Activated CD8-positive, alpha-beta T cell treated with anti-CD3 and anti-CD28 coated beads for 36 hours (primary cell): ENCODE measurements at regions not wholly inside any gene's neighbourhood (a gene's known extent, or its start where the extent isn't known, plus 50 kb on each side); places are given as distances from the start of the nearest gene placed in this dataset.

ENCODE experiments used
- ATAC-seq: fragments of 200-7000 bp; cut with Tn5 transposase; one replicate; pipeline ENCODE4 v1.10.0; 2021; ENCODE audit warnings: mild to moderate bottlenecking, moderate library complexity
- CTCF ChIA-PET: fragments of 350-600 bp; sonication (Branson Sonifier 250); formaldehyde crosslinking; loops from one replicate; lab custom pipeline; 2021; ENCODE audit warnings: antibody characterized with exemption; lab: Charles Lee
- POLR2A ChIA-PET: fragments of 350-600 bp; sonication (Branson Sonifier 250); formaldehyde crosslinking; loops from one replicate; lab custom pipeline; 2021; ENCODE audit warnings: antibody characterized with exemption; lab: Charles Lee
- DNase-seq: peaks from one replicate; pipeline ENCODE4 v3.0.0-alpha.2; 2020
- H3K27ac Mint-ChIP-seq: one replicate; pipeline ENCODE4 v1.8.0; 2021; ENCODE audit warnings: mild to moderate bottlenecking, mixed read lengths
- H3K27me3 Mint-ChIP-seq: one replicate; pipeline ENCODE4 v1.8.0; 2021; ENCODE audit warnings: mixed read lengths
- H3K36me3 Mint-ChIP-seq: one replicate; pipeline ENCODE4 v1.8.0; 2021; ENCODE audit warnings: low read depth, mixed read lengths
- H3K4me1 Mint-ChIP-seq: one replicate; pipeline ENCODE4 v1.8.0; 2021; ENCODE audit warnings: low read depth, mixed read lengths
- H3K4me3 Mint-ChIP-seq: one replicate; pipeline ENCODE4 v1.8.0; 2021; ENCODE audit warnings: mild to moderate bottlenecking, moderate library complexity, mixed read lengths
- H3K9me3 Mint-ChIP-seq: one replicate; pipeline ENCODE4 v1.8.0; 2021; ENCODE audit warnings: mixed read lengths
- intact Hi-C: fragments of 100-400 bp; cut with micrococcal nuclease; formaldehyde crosslinking; loops from one replicate; pipeline ENCODE4 v1.10.0; 2022
- TF ChIP-seq, protein P1 (sequence below): fragments of 200-600 bp; IDR thresholded peaks from one replicate; pipeline ENCODE4 v1.8.0; 2022; ENCODE audit warnings: antibody characterized with exemption, mild to moderate bottlenecking

DNA sequence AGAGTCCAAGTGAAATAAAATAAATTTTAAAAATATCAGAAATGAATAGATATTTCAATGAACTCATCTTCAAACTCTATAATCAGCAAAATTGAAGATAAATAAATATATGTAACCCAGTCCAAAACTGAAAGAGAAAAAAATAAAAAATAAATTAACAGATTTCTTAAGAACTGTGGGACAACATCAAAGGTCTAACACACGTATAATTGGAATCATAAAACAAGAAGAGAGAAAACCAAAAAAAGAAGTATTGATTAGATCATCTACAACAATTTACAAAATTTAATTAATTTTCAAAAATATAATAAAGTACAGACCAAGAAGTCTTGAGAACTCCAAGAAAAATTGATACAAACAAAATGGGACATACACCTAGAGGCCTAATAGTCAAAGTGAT, 625.8 kb upstream of the SORCS1 start:
- TF ChIP-seq, protein P1, sequence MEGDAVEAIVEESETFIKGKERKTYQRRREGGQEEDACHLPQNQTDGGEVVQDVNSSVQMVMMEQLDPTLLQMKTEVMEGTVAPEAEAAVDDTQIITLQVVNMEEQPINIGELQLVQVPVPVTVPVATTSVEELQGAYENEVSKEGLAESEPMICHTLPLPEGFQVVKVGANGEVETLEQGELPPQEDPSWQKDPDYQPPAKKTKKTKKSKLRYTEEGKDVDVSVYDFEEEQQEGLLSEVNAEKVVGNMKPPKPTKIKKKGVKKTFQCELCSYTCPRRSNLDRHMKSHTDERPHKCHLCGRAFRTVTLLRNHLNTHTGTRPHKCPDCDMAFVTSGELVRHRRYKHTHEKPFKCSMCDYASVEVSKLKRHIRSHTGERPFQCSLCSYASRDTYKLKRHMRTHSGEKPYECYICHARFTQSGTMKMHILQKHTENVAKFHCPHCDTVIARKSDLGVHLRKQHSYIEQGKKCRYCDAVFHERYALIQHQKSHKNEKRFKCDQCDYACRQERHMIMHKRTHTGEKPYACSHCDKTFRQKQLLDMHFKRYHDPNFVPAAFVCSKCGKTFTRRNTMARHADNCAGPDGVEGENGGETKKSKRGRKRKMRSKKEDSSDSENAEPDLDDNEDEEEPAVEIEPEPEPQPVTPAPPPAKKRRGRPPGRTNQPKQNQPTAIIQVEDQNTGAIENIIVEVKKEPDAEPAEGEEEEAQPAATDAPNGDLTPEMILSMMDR, result no peak
- intact Hi-C loops, result no loop called here
- no peaks in the 10 kb centered on the region for H3K4me1 Mint-ChIP-seq
- no peak overlapping the region for H3K4me3 Mint-ChIP-seq
- CTCF ChIA-PET, result no interaction called here
- H3K27me3 Mint-ChIP-seq, result no peaks in the 10 kb centered on the region
- DNase-seq, result no peak
- peaks cover 2% of the 10 kb centered on the region for H3K9me3 Mint-ChIP-seq
- ATAC-seq, result no peak
- no peak overlapping the region for H3K27ac Mint-ChIP-seq
- H3K36me3 Mint-ChIP-seq, result no peaks in the 10 kb centered on the region
- POLR2A ChIA-PET, result no interaction called here

DNA sequence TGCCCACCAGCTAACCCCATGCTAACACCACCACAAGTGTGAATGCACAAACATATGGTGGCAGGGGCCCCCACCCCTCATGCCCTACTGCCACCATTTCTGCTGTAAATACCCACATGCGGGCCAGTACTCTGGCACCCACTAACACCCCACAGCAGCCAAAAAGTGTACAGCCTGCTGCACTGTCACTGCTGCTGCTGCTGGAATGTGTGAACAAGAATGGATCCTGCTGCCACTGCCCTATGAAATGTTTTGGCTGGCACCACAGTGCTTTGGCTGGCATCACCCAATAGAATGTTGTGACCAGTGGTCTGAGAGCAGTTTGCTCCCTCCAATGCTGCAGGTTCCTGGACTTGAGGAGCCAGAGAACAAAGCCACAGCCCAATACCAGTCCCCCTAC, 606.6 kb upstream of the SORCS1 start:
- no peaks in the 10 kb centered on the region for H3K27me3 Mint-ChIP-seq
- H3K4me1 Mint-ChIP-seq, result no peaks in the 10 kb centered on the region
- H3K36me3 Mint-ChIP-seq, result no peaks in the 10 kb centered on the region
- ATAC-seq, result no peak
- TF ChIP-seq, protein P1, result no peak
- intact Hi-C loops, result no loop called here
- H3K4me3 Mint-ChIP-seq, result no peak overlapping the region
- POLR2A ChIA-PET, result no interaction called here
- no peak overlapping the region for H3K27ac Mint-ChIP-seq
- H3K9me3 Mint-ChIP-seq, result peaks cover 15% of the 10 kb centered on the region
- CTCF ChIA-PET, result no interaction called here
- no peak for DNase-seq

DNA sequence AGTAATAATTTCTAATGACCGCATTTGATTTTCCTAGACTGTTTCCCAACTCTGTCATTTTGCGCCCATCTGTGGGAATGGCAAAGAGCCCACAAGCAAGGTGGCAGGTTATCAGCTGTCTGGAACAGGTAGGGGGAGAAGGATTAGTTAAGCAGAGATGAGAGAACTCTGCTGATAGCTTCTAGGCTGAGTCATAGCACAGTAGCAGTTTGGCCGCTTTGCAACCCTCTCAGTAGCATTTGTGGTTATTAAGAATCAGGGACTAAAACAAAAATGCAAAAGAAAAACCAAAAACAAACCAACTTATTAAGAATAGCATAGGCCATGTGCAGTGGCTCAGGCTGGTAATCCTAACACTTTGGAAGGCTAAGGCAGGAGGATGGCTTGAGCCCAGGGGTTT, 602.7 kb upstream of the SORCS1 start:
- POLR2A ChIA-PET, result no interaction called here
- TF ChIP-seq, protein P1, result no peak
- Mint-ChIP-seq H3K27ac (no peak overlapping the region), H3K9me3 (peaks cover 16% of the 10 kb centered on the region), H3K4me1 (no peaks in the 10 kb centered on the region), H3K4me3 (no peak overlapping the region), H3K27me3 (no peaks in the 10 kb centered on the region), H3K36me3 (no peaks in the 10 kb centered on the region)
- no peak for ATAC-seq
- CTCF ChIA-PET, result no interaction called here
- DNase-seq, result no peak
- intact Hi-C loops, result no loop called here

DNA sequence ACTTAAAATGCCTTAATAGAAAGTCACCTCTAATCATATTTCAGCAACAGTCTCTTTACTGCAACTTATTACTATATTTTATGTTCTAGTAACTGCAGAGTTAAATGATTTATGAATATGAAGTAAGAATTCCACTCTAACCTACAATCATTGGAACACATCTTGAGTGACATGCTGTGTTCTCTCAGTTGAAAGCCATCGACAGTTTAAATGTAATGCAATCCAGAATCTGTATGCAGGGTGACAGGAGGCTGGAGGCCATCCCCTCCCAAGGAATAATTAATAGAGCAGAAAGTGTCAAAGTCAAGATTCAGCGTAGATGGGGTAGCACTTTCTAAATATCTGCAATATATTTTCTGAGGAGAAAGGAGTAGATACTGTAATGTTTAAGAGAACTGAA, 590.3 kb upstream of the SORCS1 start:
- ChIA-PET CTCF (no interaction called here), POLR2A (no interaction called here)
- no peaks in the 10 kb centered on the region for H3K36me3 Mint-ChIP-seq
- H3K4me1 Mint-ChIP-seq, result no peaks in the 10 kb centered on the region
- DNase-seq, result no peak
- H3K27ac Mint-ChIP-seq, result no peak overlapping the region
- no peak overlapping the region for H3K4me3 Mint-ChIP-seq
- H3K9me3 Mint-ChIP-seq, result peaks cover 2% of the 10 kb centered on the region
- no peaks in the 10 kb centered on the region for H3K27me3 Mint-ChIP-seq
- TF ChIP-seq, protein P1, result no peak
- intact Hi-C loops, result no loop called here
- no peak for ATAC-seq

DNA sequence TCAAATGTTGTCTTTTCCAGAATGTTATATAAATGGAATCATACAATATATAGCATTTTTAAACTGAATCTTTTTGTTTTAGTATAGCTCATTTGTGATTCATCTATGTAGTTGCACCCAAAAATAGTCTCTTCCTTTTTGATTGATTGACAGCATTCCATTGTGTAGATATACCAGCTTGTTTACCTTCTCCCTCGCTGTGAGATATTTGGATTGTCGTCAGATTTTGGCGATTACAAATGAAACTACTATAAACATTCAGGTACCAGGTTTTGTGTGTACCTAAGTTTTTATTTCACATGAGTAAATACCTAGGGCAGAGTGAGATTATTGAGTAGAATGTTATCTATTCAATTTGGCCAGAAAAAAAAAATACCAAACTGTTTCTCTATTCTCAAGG, 584.7 kb upstream of the SORCS1 start:
- Mint-ChIP-seq H3K27me3 (no peaks in the 10 kb centered on the region), H3K9me3 (peaks cover 6% of the 10 kb centered on the region), H3K4me1 (no peaks in the 10 kb centered on the region), H3K36me3 (no peaks in the 10 kb centered on the region), H3K27ac (no peak overlapping the region), H3K4me3 (no peak overlapping the region)
- ATAC-seq, result no peak
- TF ChIP-seq, protein P1, result no peak
- CTCF ChIA-PET, result no interaction called here
- intact Hi-C loops, result no loop called here
- POLR2A ChIA-PET, result no interaction called here
- no peak for DNase-seq
